ENCODE measurements at regions not wholly inside any gene's neighbourhood (a gene's known extent, or its start where the extent isn't known, plus 50 kb on each side); places are given as distances from the start of the nearest gene placed in this dataset.

GRCh38 chr20:48394415-48395081 lies 433.3 kb downstream of the PREX1 start:
- TF ChIP-seq CTCF (IDR thresholded peaks at IDR 0.05), result no peak
- TF ChIP-seq POLR2A (IDR thresholded peaks at IDR 0.05), result no peak

Measured in esophagus squamous epithelium (tissue), 4 donors.